A549 (cell line): ENCODE measurements at regions not wholly inside any gene's neighbourhood (a gene's known extent, or its start where the extent isn't known, plus 50 kb on each side); places are given as distances from the start of the nearest gene placed in this dataset.

ENCODE experiments used
- ZNF302 ChIP-seq: fragments of 250-450 bp; sonication (Bioruptor Pico); IDR thresholded peaks from 2 replicates; pipeline ENCODE4 v1.9.0; 2021; ENCODE audit warnings: inconsistent platforms, mild to moderate bottlenecking, moderate library complexity
- TF ChIP-seq, protein P1 (sequence below): fragments of >200 bp; sonication (Bioruptor Twin); formaldehyde crosslinking; IDR thresholded peaks from 3 replicates; pipeline ENCODE4 v1.5.1; 2016
- TF ChIP-seq, protein P2 (sequence below): IDR thresholded peaks from 2 replicates; pipeline ENCODE4 v1.6.1; 2012

DNA sequence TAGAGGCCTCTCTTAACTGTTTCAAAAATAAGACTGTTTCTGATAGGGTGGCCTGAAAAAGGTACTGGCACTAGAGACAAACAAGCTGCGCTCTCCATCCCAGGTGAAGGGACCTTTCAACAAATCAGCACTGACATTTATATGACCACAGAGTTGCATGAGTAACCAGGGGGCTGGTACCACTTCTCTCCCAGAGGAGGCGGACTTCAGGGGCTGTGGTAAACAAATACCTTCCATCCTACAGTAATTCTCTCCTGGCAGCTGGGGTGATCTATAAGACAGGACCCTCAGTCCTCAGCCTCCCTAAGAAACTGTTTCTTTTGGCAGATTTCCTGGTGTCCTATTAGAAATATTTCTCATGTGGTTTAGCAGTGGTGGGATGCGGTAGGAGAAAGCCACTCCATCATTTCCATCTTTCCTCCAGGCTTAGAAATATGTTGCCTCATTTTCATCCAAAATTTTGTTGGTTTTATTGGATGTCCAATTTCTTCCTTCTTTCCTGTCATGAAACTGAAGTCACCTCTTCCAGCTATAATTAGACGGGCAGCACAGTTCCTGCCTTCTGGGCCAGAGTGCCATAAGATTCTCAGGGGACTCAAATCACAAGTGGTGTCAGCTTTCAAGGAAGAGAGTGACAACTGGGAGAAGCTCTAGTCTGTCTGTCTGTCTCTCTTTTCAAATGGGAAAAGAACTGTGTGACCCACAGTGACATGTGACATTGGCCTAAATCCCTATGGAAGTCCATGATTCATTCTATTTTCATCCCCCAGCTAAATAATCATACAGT, 96.4 kb downstream of the CYRIA start:
- TF ChIP-seq, protein P1, sequence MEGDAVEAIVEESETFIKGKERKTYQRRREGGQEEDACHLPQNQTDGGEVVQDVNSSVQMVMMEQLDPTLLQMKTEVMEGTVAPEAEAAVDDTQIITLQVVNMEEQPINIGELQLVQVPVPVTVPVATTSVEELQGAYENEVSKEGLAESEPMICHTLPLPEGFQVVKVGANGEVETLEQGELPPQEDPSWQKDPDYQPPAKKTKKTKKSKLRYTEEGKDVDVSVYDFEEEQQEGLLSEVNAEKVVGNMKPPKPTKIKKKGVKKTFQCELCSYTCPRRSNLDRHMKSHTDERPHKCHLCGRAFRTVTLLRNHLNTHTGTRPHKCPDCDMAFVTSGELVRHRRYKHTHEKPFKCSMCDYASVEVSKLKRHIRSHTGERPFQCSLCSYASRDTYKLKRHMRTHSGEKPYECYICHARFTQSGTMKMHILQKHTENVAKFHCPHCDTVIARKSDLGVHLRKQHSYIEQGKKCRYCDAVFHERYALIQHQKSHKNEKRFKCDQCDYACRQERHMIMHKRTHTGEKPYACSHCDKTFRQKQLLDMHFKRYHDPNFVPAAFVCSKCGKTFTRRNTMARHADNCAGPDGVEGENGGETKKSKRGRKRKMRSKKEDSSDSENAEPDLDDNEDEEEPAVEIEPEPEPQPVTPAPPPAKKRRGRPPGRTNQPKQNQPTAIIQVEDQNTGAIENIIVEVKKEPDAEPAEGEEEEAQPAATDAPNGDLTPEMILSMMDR = no peak
- TF ChIP-seq ZNF302 = no peak
- TF ChIP-seq, protein P2, sequence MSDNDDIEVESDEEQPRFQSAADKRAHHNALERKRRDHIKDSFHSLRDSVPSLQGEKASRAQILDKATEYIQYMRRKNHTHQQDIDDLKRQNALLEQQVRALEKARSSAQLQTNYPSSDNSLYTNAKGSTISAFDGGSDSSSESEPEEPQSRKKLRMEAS = no peak
